ENCODE measurements at regions not wholly inside any gene's neighbourhood (a gene's known extent, or its start where the extent isn't known, plus 50 kb on each side); places are given as distances from the start of the nearest gene placed in this dataset.
"Not testable (repeated sequence)": the region's sequence is repeated elsewhere in the genome, so short reads cannot be mapped to it uniquely, and the experiment has no call there.

DNA sequence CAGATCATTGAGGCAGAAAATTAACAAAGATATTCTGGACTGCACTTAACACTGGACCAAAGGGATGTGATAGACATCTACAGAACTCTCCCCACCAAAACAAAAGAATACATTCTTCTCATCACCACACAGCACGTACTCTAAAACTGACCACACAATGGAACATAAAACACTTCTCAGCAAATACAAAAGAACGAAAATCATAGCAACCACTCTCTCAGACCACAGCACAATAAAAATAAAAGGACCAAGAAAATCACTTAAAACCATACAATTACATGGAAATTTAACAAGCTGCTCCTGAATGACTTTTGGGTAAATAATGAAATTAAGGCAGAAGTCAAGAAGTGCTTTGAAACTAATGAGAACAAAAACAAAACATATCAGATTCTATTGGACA, 254.0 kb upstream of the STXBP6 start:
- DNase-seq = no peak

DNA sequence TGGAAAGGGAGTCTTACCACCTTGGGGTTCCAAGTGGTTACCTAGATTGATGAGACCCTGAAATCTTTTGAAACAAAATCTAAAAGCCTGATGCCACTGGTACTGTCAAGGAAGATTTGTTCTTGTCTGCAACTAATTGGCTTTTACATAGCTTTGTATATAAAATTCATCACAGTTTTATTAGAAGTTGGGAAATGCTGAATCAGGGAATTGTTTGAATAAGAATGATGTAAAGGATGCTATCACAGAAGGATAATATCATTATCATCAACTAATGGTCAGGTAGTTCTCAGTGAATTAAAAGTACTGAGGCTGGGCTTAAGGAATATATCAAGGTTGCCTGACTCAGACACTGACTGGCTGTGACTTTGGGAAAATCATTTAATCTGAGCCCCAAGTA, 248.3 kb upstream of the STXBP6 start:
- DNase-seq = no peak

DNA sequence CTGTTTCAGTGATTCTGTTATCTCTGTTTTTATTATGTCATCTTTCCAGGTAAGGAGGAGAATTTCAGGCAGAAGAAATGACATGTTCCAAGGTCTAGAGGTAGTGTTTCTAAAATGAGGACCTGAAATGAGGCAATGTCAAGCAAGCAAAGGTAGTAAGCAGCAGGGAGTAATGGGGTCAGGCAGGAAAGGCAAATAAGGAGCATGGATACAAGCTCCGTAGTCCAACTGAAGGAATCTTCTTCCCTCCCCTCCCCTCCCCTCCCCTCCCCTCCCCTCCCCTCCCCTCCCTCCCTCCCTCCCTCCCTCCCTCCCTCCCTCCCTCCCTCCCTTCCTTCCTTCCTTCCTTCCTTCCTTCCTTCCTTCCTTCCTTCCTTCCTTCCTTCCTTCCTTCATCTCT, 240.2 kb upstream of the STXBP6 start:
- not testable (repeated sequence) for DNase-seq

DNA sequence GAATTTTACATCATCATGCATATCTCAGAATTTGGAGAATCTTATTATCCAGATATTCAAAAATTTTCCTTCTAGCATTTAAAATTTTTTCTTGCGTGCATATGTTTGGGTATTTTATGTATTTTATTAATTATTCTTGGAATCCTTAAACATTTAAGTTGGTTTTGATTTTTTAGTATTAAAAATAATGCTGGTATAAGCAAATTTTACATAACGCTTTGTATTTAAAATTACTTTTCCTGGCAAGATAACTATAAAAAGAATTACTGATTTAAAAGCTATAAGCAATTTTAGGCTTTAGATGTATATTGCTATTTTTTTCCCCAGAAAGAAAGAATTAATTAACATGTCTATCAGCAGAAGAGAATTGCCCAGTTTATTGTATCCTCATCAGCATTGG, 224.6 kb upstream of the STXBP6 start:
- no peak for DNase-seq

DNA sequence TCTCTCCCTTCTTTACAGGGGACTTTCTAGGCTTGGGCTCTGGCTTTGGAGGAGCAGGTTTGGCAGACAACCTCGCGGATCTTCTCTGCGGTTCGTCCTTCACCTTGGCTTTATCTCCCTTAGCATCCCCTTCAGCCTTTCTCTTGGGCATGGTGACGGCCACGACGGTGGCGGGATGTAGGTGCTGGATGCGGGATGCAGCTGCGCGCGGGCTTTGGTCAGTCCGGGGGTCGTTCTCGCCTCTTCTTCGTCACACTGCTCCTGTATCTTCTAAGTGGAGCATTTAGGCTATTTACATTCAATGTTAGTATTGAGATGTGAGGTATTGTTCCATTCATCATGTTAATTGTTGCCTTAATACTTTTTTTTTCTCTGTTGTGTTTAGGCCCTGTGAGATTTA, 217.2 kb upstream of the STXBP6 start:
- no peak for DNase-seq

DNA sequence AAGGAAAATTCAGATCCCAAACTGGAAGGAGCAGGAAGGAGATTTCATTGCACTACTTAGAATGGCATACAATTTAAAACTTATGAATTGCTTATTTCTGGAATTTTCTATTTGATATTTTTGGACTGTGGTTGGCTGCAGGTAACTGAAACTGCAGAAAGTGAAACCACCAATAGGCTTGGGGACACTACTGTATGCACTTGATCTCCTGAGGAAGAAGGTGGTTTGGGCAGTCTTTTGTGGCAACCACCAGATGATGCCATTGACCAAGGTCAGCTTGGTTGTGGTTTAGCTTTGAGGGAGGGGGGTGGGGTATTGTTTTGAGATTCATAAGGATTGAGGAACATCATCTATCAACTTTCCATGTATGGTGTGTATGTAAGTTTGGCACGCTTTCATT, 209.5 kb upstream of the STXBP6 start:
- DNase-seq = no peak

DNA sequence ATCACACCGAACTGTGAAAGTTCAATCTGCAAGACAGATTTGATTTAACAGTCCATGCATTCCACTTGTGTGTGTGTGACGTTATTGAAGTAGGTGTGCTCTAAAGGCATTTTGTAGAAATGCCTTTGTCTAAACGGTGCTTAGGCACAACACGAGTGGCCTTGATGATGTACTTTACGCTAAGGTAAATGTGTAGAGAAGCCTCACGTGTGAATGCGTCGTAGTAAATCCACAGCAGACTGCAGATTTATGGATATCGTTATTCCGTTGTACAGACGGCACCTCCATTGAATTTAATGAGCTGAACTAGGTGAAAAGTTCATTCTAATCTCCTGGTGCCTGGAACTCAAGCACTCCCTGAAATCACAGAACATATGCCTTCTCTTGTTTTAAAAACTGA, 202.8 kb upstream of the STXBP6 start:
- DNase-seq = no peak

DNA sequence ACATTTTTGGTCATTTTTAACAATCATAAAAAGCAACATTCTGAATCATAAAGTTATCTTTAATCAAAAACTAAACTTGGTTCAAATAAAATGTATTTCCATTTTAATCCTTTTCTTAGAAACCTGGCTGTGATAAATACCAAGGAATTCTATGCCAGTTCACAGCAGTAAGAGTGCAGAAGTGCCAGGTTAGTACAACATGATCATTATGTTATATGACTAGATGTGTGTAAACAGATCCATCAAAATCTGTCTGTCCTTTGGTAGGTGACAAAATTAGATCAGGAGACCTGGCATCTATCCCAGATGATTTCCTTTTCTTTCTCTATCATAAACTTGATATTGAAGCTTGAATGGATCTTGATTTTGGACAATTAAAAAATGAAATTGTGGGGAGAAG, 200.6 kb upstream of the STXBP6 start:
- DNase-seq = no peak

DNA sequence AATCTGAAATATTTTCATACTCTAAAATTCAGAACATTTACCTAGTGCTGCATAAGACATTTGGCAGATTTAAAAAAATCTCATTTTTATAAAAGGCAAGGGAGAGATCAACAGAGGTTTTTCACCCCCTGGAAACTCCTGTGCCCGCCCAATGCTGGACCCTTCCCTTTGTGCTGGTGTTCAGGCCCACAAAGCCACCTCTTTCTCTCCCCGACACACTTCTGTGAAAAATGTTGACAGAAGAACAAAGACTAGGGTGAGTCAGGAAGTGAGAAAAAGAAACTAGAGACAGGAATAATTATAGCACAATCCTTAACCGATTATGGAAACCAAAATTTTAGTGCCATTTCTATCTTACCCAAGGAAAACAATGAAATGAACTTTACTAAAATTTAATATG, 197.7 kb upstream of the STXBP6 start:
- DNase-seq = no peak

DNA sequence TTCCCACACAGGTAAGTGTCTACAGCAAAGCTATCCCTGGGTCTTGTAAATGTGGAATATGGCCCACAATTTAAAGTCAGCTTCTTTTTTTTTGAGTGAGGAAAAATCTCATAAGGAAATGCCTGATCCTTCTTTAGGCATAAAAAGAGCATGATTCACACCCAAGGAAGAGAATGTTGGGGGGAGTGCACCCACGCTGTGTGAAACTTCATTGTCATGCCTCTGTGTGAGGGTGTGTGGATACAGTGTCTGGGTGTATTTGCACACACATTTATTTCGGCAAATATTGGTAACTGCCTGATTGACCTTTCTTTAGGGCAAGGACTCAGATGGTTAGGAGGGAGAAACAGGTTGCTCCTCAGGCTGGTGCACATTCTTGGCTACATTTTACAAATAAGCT, 196.8 kb upstream of the STXBP6 start:
- DNase-seq = no peak

DNA sequence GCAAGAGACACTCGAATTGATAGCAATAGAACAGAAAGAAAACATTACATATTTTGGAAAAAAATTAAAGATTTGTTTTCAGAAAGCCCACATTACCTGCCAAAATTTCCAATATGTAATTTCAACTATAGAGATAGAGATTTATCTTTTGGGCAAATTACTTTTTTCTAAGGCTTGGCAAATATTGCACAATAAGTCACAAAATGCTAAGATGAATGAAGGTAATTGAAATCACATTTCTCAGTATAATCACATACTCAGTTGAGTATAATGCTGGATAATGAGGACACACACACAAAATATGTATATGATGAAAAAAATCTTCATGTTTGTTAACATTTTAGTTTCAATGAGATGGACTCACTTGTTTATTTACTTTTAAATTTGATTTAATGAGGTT, 189.2 kb upstream of the STXBP6 start:
- no peak for DNase-seq

DNA sequence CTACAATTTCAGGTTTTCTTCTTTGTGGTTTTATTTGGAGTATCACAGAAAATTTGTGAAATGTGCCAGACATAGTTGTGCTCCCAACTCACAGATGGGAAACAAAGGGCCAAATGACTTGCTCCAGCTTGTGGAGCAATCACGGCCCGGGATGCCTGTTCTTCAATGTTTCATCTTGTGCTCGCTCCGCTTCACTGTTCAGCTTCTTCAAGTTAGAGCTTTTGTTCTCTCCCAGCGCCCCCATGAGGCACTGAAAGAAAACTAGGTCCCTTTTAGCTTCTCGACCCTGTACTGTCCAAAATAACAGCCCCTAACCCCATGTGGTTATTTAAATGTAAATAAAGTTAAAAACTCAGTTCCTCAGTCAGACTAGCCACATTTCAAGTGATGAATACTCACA, 187.9 kb upstream of the STXBP6 start:
- DNase-seq = no peak

DNA sequence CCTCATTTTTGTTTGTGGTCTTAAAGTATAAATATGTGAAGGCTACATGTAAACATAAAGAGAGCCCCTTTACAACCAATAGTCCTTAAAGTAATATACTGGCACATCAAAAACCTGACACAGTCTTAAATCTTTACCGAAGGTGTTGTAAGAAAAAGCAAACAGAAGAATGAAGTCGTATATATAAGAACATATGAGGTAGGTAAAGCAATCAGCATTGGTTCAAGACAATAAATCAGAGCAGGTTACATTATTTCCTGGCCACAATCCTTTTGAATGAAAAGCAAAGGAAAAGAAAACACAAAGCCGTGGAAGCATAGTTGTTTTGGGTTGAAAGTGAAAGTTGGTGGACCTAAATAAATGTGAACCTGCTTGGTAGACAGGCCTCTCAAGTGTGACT, 183.7 kb upstream of the STXBP6 start:
- no peak for DNase-seq

DNA sequence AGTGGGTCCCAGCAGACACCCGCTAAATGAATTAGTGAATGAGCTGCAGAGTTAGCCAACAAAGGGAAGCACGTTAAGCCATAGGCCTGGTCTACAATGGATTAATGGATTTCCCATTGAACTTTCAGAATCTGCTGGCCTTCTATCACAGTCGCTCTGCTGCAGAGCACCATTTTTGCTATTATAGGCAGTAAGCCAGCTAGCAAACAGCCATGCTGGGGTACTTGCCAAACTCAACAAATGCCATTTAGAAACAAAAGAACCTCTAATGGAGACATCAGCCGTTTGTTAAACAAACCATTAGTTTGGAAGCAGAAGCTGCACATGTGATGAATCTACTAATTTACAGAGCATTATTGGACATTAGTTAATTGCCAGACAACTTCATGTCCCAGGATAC, 181.1 kb upstream of the STXBP6 start:
- no peak for DNase-seq

DNA sequence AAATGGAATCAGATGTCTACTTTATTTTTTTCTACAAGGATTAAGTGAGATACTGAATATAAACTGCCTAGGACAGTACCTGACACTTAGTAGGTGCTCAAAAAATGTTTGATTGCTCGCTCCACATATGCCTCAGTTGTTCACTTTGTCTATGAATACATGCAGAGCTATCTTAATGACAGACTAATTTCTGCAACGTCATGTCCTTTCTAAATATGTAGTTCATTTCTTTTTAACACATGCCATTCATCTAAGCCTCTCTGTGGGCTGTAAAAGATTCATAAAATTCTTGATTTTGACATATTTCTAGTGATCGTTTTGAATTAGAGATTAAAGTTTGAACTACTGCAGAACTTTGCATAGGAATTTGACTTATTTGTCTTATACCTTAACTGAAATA, 176.3 kb upstream of the STXBP6 start:
- no peak for DNase-seq

DNA sequence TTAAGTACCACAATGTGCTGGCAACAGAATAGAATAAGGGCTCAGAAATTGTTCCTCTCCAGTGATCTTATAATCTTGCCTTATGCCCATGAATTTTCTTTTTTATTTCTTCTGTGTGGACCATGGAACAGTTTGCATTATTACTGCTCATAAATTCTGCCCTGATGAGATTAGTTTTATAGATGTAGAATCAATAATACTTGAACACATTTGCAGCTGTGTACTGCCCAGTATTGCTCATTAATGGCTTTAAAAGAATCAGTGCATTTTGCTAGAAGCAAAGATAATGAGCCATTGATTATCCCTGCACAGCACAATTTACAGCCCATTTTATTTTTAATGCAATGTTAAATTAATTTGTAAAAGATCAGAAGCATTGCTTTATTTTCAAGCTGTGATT, 172.3 kb upstream of the STXBP6 start:
- DNase-seq = no peak

DNA sequence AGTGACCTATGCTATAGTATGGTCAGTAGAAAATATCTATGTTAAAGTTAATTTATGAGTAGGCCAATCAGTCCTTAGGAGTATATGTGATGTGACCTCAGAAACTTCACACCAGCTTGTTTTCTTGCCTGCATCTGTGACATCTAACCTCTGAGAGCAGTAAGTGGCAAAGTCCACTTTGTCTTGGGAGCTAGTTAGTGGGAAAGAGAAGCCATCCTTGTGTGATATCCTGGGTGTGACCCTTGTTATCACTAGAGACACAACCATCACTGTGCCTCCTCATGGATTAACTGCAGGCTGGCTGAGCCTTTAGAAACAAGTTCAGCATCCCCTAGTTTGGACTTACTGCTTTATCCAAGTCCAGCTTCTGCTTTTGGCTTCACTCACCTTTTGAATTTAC, 170.6 kb upstream of the STXBP6 start:
- DNase-seq = no peak

DNA sequence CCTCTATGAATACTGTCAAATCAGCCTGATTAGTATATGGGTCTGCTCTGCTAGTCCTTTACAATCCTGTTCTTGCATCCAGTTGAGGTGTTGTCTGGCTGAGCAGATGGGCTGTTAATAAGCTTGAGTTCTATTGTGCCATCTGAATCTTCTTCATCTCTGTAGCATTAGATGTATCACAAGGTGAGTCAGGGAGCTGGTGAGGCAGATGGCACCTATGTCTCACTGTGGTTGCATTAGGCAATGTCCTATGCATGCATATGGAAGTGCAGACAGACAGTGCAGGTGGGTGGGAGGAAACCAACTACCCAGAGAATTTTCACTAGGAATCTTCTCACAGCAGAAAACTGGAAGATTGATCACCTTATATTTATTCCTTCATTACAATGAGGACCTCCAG, 165.7 kb upstream of the STXBP6 start:
- DNase-seq = no peak

DNA sequence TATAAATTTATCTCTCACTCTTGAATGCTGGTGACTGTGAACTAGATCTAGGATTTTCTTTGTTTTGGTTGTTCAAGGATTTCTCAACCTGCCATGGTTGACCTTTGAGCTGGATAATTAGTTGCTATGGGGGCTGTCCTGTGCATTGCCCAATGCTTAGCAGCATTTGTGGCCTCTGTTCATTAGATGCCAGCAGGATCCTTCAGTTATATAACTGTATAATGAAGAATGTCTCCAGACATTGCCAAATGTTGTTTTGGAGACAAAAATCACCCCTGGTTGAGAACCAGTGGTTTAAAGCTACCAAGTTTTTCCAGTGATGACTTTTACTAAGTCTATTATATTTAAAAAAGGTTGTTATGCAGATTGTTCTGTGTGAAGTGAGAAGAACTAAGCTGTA, 147.9 kb upstream of the STXBP6 start:
- DNase-seq = no peak

DNA sequence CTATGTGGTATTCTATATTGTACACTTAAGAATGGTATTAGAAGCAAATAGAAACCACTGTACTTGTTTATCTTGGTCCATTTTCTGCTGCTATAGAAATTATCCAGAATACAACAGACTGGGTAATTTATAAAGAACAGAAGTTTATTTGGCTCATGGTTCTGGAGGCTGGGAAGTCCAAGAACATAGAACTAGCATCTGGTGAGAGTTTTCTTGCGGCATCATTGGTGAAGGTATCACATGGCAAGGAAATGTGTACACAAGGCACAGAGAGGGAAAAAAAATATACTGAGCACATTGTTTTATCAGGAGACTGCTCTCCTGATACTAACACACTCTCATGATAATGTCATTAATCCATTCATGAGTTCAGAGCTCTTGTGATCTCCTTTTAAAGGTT, 130.3 kb upstream of the STXBP6 start:
- DNase-seq = no peak

DNA sequence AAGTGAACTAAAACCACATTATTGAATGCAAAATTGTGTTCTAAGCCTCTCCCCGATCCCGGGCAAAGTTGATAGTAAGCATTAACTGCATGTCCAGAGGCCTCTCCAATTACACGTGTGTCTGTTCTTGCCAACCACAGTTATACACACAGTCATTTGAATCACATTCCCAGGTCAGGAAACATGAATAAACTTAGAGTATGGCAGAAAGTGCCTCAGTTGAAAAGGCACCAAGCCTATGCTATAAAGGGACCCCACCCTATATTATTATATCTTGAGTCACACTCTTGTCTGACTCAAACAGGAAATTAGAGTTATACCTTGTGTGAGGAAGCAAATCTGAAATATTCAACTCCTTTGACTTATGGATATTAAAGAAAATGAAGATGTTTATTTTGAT, 128.3 kb upstream of the STXBP6 start:
- no peak for DNase-seq

DNA sequence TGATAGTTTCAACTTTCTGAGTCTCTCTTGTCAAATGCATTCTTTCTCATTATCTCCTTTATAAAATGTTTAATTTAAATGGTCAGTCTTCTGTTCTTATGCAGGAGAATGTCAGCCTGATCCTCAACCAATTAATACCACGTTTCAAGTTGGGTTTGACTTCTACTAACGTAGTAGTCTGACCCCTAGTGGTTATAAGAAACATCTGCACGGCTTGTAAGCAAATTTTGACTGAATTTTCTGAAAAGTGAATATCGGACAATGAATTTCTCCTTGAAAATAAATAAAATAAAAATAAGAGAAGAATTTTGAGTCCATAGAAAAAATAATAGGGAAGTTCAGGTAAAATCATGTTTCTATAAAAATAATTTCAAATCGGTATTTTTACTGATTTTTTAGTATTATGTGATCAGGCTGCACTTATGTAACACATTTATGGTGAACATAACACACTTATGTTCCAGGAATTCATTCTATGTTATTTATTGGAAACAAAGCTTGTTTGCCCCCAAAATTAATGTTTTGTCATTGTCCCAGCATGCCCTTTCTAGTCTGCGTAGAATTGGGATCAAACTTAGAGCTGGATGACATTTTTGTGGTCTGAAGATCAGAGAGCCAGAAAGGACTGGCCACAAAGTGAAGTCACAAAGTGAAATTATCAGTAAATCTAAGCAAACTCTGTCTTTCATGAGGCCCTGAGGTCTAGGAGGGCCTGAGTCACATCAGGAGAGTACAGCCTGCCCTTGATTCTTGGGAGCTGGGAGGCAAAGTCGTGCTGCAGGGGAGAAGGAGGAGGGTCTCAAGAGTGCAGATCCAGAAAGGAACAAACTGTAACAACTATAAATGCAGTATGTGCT, 101.2 kb upstream of the STXBP6 start:
- DNase-seq = peak; percentile 27

DNA sequence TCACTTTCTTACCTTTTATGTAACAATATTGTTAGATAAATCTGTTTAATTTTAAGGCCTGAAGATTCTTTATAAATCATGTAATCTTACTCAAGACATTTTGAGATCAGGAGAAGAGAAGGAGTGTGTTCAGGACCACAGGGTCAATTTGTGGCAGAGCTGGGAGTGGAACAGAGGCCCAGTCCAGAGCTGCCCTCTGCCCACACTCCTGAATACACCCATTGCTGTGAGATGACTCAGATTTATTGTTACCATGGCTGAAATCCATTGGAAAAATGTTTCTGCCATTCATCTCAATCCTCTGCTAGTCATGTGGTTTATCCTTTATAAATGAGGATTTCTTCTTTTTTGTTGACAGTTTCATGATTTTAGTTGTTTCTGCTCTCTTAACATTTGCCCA, 100.5 kb upstream of the STXBP6 start:
- DNase-seq = no peak

DNA sequence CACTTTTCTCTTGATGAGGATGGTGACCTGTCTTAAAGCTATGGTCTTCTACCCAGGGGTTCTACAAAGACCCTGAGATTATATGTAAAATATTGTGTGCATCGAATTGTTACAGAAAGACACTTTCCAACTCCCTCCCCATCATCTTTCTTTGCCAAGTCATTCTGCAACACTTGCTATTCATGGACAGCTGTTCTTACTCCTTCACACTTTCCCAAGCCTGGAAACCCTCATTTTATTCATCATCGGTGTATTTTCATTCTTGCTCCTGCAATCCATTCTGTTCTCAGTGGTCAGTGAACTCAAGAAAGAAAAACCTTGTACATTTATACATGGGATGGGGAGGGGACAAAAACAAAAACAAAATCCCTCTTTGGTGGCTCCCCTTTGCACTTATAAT, 90.5 kb upstream of the STXBP6 start:
- DNase-seq = no peak

DNA sequence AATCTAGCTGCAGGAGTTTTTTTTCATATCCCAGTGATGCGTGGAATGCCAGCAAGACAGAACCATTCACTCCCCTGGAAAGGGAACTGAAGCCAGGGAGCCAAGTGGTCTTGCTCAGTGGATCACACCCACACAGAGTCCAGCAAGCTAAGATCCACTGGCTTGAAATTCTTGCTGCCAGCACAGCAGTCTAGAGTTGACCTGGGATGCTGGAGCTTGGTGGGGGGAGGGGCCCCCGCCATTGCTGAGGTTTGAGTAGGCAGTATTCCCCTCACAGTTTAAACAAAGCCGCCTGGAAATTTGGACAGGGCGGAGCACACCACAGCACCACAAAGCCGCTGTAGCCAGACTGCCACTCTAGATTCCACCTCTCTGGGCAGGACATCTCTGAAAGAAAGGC, 86.9 kb upstream of the STXBP6 start:
- DNase-seq = no peak

DNA sequence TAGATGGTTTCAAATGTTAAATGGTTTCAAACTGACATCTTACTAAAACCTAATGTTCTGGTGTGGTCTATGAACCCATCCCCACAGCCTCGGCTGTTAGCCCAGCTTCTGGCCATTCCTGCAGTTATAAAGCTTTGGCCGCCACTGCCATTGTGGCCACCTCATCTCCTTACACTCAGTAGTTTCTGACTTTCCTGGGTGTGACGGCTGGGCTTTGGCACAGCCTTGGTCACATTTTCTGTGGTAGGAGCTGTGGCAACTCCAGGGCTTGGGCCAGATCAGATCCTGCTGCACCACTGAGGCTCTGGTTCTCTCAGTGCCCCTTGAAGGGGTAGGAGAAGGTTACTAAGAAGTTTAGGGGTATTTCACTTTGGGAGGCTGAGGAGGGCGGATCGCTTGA, 84.2 kb upstream of the STXBP6 start:
- DNase-seq = no peak
